DMS79 (cell line): ENCODE measurements at regions not wholly inside any gene's neighbourhood (a gene's known extent, or its start where the extent isn't known, plus 50 kb on each side); places are given as distances from the start of the nearest gene placed in this dataset.

Experiments
- DNase-seq: peaks from one replicate; lab custom pipeline; 2025; lab: John Stamatoyannopoulos, UW

DNA sequence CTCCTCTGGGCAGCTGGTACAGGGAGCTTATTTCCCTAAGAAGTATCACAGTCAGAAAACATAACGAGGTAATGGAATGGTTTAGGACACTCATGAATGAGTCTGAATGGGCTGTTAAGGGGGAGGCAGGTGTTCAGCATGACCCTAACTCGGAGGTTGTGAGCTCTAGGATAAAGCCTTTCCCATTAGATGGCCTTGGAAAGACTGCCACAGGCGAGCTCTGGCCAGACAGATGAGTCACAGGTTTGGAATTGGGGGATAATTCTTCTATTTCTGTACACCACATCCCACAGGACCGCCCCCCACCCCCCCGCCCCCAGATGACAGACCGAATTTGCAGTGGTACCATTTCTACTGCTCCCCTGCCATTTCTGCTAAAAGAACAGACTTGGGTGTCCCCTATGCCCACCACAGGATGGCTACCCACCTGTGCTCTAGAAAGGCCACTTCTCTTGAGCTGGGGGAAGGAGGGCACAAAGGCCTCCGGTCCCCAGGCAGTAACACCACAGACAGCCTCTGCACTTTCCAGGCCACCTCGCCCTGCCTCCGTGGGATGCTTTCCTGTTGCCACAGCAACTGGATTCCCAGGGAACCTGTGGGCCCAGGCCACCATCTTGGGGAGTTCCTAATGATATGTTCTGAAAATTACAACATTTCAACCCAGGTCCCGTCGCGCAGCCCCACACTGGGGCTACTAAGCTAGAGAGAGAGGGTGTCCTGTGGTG, 76.7 kb downstream of the TRIM29 start:
- peak; percentile 62 for DNase-seq

DNA sequence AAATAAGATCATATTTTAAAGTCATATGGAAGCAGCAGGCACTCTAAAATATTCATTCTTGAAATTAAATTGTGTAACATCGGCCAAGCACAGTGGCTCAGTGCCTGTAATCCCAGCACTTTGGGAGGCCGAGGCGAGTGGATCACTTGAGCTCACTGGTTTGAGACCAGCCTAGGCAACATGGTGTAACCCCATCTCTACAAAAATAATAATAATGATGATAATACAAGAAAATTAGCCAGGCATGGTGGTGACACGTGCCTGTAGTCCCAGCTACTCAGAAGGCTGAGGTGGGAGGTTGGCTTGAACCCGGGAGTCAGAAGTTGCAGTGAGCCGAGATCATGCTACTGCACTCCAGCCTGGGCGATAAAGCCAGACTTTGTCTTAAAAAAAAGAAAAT, 77.4 kb downstream of the TRIM29 start:
- DNase-seq: no peak

DNA sequence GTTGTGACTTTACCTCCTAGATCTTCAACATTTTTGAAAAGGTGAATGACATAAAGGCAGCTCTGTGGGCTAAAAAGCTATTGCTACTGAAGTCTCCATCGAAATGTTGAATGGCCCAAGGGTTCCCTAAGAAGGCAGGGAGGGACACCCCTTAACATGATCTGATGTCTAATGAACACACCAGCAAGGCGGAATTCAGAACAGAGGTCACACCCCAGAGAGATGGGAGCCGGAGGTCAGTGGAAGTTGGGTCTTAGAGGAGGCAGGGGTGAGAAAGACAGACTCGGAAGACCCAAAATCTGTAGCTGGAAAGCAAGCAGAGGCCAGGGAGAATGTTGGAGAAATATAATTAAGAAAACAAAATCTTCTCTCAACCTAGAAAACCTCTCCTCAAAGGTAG, 79.0 kb downstream of the TRIM29 start:
- no peak for DNase-seq

DNA sequence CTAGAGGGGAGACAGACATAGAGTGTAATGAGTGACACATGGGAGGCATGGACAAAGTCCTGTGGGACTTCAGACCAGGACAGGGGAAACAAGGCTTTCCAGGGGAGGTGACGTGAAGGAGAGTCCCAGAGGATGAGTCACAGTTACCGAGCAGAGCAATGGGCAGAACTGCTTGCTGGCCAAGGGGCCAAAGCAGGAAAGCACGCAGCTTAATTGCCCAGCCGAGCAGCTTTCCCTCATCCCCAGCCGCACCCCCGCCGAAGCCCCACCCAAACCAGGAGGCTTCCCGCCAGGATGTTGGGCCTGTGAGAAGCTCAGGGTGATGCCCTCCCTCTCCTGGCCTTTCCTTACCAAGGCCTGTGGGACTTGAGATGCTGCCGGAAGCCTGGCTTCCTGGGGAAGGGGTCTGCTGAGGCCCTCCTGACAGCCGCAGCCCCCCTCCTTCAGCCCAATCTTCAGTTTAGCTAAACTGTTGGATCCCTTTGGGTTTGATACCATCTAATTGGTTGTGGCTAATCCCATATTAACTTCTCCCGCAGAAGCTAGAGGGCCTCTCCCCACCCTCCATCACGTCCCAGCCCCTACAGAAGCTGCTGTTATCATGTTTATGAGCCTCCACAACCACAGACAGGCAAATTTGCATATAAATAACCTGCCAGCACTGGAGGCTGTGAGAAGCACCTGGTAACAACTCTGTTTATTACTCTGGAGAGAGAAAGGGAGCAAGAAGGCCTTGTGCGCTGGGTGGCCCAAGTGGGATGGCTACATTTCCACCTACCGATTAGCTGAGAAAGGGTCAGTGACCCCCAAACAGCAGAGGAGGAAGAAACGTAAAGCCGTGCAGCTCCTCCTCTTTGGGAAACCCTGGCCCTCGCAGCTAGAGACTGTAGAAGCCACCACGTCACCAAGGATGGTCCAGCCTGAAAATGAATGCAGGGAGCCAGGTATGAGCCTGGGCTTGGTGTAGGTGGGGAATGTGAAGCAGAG, 80.0 kb downstream of the TRIM29 start:
- peak; percentile 9 for DNase-seq

DNA sequence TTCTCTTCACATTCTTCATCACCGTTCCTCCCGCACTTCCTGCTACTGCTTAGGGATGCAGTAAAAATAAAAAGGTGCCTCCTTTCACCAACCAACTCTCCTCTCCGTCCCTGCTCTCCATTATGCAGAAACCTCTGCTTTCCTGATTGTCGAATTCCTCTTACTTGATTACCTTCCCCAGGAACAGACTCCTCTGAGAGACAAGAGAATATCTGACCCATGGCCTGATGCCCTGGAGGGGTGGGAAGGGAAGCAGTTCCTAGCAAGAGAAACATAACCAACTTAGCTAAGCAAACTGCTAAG, 80.9 kb downstream of the TRIM29 start:
- no peak for DNase-seq

DNA sequence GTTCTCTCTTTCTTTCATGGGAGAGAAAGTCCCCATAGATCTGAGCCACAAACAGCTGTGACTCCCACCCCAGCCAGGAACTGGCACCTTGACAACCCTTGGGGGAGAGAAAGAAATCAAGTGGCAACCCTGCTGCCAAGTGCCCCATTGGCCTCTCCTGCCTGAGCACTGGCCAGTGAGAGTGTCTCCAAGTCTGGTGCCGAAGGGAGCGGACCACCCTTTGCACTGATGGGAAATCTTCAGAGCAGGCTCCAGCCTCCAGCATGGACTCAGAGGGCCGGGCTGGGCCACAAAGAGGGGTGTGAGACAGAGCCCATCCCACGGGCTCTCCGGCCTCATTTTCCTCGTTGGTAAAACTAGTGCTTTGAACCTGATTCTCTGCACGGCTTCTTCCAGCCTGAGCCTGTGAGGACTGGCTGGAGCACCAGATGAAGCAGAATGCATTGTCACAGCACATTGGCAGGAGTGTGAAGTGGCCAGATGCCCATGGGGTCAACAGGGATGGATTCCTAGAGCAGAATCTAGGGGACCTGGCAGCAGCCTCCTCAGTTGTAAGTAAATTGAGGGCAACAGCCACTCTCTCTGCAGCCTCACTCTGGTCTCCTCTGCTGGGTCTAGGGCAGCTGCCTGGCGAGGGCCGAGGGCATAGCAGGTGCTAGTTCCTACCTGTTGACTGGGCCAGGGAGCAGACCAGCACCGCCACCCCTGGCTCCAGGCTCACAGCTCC, 81.4 kb downstream of the TRIM29 start:
- no peak for DNase-seq

DNA sequence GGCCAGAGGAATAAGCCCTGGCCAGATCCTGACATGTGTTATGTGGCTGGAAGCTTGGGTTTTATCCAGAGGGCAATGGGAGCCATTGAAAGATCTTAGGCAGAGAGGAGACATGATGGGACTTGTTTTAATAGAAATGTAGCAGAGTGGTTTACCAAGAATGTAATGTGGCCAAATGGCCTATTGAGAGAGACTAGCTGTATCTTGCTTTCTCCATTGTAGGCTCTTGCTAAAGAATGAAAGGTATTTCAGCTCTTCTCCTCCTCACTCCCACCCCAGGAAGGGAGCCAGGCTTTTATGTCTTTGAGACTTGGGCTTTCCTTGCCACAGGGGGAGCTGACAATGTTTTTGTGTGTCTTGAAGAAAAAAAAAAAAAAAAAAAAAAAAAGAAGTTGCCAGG, 82.3 kb downstream of the TRIM29 start:
- DNase-seq: peak; percentile 44

DNA sequence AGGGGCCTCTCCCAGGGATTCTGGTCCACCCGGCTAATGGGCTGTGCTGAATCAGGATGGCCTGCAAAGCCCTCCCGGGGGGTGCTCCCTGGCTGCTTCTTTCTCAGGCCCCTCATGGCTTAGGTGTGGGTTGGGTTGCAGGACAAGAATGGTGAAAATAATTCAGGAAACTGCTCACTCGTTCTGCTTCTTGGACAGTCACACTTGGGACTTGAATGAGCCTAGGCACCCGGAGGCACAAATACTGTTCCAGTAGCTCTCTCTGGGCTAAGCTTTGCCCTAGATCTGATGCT, 83.2 kb downstream of the TRIM29 start:
- DNase-seq: no peak

DNA sequence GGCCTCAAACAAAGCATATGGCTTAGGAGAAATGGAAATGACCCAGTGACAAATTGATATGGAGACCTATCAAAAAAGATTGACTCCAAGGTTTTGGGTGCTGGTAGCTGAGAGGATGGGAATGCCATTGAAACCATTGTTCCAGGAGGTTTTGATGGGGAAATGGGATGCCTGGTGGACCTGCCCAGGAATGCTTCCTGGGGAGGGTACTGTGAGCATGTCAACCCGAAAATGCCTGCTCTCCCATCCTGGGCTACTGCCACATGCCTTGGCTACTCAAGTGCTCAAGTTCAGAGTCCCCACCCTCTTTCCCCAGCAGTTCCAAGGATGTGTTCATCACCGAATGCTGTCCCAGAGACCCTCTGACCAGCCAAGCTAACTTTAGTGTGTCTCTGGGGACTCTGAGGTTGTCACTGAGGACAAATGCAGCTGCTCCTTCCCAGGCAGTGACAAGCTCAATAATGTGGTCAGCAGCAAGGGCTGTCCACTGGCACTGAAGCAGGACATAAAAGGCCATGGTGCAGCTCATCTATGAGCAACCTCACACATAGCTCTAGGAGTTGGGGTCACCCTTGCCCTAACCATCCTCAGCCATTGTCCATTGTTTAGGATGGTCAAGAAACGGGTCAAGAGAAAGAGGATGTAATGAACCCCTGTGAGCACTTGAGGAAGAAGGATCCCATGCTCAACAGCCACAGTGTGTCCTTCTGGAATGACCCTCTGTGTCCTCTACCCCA, 83.7 kb downstream of the TRIM29 start:
- DNase-seq: no peak

DNA sequence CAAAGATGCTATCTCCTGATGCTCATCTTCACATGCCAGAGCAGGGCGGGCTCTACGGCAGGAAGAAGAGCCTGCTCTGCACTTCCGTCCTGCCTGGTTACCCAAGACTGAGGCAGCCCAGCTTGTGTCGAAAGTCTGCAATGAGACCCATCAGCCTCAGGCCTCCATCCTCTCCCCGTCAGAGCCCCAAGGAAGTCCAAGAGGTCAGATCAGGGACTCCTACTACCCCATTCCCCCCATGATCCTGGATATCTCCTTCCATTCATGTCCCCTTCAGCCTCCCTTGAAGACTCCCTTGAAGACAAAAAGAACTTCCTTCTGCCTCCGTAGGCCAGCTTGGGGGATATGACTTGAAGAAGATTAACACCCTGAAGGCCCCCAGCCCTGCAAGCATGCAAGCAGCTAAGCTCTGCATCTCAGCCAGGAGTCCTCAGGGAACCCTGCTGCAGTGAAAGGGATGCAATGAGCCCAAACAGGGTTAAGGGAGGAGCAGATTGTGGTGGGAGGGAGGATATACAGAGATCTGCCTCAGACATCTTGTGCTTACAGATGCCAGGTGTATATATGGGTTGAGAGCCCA, 85.6 kb downstream of the TRIM29 start:
- no peak for DNase-seq

DNA sequence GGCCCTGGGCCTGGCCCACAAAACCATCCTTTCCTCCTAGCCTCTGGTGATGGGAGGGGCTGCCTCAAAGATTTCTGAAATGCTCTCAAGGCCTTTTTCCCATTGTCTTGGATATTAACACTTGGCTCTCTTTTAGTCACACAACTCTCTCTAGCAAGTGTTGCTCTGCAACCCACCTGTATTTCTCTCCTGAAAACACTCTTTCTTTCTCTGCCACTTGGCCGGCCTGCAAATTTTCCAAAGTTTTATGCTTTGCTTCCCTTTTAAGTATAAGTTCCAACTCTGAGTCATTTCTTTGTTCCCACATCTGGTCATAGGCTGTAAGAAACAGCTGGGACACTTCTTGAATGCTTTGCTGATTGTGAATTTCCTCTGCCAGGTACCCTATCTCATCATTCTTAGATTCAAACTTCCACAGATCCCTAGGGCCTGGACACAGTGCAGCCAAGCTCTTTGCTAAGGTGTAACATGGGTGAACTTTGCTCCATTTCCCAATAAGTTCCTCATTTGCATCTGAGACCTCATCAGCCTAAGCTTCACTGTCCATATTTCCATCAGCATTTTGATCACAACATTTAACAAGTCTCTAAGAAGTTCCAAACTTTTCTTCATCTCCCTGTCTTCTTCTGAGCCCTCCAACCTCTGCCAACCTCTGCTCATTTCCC, 93.8 kb downstream of the TRIM29 start:
- DNase-seq: no peak

DNA sequence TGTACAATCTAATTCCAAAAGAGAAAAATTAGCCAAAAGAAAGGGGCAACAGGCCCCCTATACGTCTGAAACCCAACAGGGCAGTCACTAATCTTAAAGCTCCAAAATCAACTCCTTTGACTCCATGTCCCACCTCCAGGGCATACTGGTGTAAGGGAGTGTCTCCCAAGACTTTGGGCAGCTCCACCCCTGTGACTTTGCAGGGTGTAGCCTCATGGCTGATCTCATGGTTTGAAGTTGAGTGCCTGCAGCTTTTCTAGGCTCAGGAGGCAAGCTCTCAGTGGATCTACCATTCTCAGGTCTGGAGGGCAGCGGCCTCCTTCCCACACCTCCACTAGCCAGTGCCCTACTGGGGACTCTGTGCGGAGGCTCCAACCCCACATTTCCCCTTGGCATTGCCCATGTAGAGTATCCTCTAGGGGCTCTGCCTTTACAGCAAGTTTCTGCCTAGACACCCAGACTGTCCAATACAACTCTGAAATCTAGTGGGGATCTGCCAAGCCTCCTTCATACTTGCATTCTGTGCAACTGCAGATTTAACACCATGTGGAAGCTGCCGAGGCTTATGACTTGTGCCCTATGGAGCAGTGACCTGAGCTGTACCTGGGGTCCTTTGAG, 94.5 kb downstream of the TRIM29 start:
- no peak for DNase-seq

DNA sequence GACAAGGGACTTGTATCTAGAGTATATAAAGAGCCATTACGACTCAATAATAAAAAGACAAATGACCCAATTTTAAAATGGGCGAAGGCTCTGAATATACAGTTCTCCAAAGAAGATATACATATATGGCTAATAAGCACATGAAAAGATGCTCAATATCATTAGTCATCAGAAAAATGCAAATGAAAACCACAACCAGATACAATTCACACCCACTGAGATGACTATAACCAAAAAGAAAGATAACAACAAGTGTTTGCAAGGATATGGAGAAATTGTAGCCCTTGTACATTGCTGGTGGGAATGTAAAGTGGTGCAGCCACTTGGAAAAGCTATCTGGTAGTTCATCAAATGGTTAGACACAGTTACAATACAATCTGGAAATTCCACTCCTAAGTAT, 96.3 kb downstream of the TRIM29 start:
- no peak for DNase-seq

DNA sequence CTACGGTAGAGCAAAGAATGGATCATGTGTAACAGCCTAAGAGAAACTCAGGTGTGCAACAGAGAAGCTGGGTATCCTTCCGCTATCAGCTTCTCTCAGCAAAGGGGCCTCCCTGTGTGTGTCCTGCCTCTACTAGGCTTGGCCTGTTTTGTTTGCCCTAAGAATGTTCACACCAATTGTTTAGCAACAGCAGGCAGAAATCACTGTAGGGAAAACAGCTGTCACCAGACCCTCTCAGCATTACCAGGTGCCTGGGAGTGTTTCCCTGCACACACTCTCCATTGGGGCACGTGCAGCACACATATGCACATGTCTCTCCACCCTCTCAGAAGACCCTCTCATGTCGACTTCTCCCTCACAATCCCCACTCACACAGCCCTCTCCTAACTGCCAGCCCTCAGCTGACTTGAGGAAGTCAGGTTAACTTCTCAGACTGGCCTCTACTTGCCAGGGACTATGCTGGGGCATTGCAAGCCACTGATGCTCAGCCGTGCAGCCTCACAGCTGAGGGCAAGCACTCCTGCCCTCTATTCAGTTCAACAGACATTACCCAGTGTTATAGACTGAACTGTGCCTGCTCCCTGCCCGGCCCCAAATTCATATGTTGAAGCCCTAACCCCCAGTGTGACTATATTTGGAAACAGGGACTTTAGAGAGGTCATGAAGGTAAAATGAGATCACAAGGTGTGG, 97.6 kb downstream of the TRIM29 start:
- no peak for DNase-seq

DNA sequence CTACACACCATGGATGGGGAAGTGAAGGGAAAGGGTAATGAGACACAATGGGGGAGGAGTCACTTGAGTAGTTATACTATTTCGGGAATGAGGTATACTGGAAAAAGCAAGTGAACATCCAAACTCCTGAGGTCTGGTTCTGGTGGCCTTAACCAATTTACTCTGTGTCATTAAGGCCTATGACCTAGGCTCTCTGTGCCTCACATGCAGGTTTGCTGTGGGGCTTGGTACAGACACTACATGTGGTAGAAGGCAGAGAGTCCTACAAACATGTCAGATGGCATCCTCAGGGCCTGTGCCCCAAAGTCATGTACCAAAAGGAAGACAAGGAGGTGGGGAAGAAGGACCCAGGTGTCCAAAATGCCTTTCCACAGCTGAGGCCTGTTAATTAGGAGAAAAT, 98.9 kb downstream of the TRIM29 start:
- DNase-seq: no peak

DNA sequence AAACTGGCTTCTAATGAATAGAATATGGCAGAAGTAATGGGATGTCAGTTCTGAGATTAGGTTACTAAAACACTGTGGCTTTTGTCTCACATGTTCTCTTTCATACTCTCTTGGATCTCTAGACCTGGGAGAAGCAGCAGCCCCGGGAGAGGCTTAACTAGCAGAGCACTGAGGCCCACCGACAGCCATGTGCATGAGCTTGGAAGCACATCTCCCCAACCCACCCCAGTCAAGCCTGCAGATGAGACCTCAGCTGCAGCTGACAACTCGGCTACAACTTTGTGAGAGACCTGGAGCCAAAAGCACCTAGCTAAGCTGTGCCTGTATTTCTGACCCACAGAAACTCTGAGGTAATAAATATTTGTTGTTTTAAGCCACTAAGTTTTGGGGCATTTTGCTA, 100.8 kb downstream of the TRIM29 start:
- no peak for DNase-seq

DNA sequence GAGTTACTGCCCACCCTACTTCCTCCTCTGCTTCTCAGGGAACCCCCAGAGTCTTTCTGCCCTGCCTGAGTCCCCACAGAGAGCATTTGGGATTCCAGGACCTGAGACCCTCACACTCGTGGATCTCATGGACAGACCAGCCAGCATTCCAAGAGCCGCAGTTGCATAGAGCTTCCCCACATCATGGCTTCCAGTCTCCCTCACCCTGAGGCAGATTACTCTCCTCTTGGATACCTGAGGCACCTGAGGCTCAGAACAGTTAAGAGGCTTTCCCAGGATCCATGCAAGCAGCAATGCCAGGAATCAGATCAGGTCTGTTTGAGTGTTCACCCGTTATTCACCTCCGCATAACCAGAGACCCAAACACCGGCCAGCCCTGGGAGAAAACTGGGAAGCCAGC, 102.2 kb downstream of the TRIM29 start:
- DNase-seq: no peak

DNA sequence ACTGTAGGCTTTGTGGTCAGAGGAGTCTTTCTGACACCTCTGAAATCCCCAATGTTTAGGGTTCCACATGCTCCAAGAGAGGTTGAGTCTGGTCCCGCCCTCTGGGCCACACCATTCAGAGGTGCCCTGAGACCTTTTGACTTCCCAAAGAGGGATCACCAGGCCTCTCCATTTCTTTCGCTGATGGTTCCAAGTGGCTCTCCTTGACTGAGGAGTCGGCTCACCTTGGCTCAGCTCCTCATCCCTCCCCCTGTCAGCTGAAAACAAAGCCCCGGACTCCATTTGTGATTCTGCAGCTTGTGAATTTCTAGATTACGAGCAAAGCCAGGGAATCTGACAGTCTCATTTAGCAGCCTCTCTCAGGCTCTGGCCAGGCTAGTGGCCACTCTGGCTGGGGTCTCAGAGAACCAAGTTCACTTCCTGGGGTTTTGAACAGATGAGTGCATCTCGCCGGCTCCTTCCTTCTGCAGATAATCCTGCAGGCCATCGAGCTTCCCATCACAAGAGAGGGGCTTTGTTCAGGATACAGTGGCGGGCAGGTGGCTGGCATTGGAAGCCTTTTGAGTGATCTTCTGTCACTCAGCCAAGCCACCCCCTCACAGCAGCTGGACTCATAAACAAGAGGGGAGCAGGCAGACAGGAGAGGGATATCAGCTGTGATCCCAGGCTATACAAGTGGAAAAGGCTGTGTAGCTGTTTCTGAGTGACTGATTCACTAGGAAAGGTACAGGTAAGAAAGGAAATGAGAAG, 102.9 kb downstream of the TRIM29 start:
- peak; percentile 90 for DNase-seq

DNA sequence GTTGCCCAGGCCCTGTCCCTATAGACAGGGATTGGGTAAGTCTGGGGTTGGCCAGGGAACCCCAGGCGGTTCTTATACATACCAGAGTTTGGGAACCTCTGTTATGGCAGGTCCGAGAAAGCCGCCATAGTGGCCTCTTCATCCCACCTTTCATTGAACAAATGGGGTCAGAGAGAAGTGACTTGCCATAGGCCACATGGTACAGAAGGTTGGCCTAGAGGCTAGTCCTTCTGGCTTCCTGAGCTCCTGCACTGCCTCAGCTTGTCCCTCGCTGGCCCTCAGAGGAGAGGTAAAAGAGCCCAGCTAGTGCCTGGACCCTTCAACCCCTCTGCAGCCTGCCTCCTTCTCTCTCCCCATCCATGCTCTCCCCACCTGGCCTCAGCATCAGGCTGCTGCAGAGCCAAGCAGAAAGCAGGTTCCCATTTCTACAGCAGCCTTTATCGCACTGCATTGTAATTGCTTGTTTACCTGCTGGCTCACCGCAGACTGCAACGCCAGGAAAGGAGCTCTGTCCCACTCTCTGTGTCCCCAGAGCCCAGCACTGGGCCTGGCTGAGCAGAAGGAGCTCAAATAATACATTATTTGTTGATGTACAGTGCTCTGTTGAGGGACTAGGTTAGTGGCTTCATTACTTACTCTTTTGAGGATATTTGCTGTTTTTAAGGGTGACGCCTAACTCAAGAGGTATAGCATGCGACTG, 103.6 kb downstream of the TRIM29 start:
- peak; percentile 81 for DNase-seq
